Tibial nerve (tissue), 4 donors: ENCODE measurements at regions not wholly inside any gene's neighbourhood (a gene's known extent, or its start where the extent isn't known, plus 50 kb on each side); places are given as distances from the start of the nearest gene placed in this dataset.

Experiments used
- EP300 ChIP-seq, 2 donors: sonication (generic); formaldehyde crosslinking; IDR thresholded peaks; one replicate each; pipeline ENCODE4 v1.6.1; 2017; ENCODE audit warnings: antibody characterized with exemption in 2 of 2, mild to moderate bottlenecking in 1 of 2
- POLR2A ChIP-seq, 2 donors: fragments of 450-650 bp; IDR thresholded peaks; one replicate each; pipeline ENCODE4 v1.6.1; 2017; ENCODE audit warnings: antibody characterized with exemption in 2 of 2, mild to moderate bottlenecking in 2 of 2, moderate library complexity in 2 of 2
- TF ChIP-seq, protein P1 (sequence below), 5 experiments: fragments of 200-600 bp in 3 of 5; fragments of 450-650 bp in 2 of 5; sonication (generic) in 3 of 5; IDR thresholded peaks; one replicate each; pipeline ENCODE4 v1.5.1; 2016 to 2019; ENCODE audit warnings: antibody characterized with exemption in 5 of 5, mild to moderate bottlenecking in 3 of 5, moderate library complexity in 2 of 5

DNA sequence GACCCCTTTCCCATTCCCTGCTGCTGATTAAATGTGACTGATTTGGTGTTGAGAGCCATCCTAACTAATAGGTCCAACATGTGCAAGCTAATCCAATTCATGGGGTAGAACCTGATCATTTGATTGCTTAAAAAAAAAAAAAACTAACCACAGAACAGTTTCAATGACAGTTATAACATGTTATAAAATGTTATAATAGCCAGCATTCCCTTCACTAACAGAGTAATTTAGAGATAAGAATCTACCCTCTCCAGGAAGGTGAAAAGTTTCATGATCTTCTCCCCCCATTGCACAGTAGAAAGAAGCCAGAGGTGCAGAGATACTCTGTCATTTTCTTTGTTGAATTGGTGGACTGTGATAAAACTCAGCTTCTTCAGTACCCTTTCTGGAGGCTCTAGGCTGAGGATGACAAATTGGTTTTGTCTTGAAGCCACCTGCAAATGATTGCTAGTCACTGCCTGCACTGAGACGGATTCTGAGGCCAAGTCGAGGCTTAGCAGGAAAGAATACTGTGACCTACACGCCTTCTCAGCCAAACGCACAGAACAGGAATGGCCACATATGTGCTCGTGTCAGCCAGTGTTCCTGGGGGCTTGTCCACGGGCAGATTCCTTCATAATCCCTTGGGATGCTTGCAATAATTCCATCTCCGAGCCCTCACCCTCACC is 215.7 kb upstream of the IRF2BP2 start:
- no peak for TF ChIP-seq POLR2A (IDR thresholded peaks at IDR 0.05)
- no peak for TF ChIP-seq EP300 (IDR thresholded peaks at IDR 0.05)
- TF ChIP-seq, protein P1, sequence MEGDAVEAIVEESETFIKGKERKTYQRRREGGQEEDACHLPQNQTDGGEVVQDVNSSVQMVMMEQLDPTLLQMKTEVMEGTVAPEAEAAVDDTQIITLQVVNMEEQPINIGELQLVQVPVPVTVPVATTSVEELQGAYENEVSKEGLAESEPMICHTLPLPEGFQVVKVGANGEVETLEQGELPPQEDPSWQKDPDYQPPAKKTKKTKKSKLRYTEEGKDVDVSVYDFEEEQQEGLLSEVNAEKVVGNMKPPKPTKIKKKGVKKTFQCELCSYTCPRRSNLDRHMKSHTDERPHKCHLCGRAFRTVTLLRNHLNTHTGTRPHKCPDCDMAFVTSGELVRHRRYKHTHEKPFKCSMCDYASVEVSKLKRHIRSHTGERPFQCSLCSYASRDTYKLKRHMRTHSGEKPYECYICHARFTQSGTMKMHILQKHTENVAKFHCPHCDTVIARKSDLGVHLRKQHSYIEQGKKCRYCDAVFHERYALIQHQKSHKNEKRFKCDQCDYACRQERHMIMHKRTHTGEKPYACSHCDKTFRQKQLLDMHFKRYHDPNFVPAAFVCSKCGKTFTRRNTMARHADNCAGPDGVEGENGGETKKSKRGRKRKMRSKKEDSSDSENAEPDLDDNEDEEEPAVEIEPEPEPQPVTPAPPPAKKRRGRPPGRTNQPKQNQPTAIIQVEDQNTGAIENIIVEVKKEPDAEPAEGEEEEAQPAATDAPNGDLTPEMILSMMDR (IDR thresholded peaks at IDR 0.05), result no peak
